HEK293 (cell line): ENCODE measurements at regions not wholly inside any gene's neighbourhood (a gene's known extent, or its start where the extent isn't known, plus 50 kb on each side); places are given as distances from the start of the nearest gene placed in this dataset.

ENCODE experiments used
- OVOL3 ChIP-seq: fragments of 450-650 bp; formaldehyde crosslinking; IDR thresholded peaks from 2 replicates; pipeline ENCODE4 v1.5.1; 2016; ENCODE audit warnings: missing biosample characterization, missing genetic modification characterization
- SP2 ChIP-seq: fragments of 450-650 bp; formaldehyde crosslinking; IDR thresholded peaks from 2 replicates; pipeline ENCODE4 v1.5.1; 2016; ENCODE audit warnings: missing biosample characterization, missing genetic modification characterization
- ZNF121 ChIP-seq: fragments of 450-650 bp; formaldehyde crosslinking; IDR thresholded peaks from 2 replicates; pipeline ENCODE4 v1.5.1; 2016; ENCODE audit warnings: missing biosample characterization, missing genetic modification characterization
- ZNF274 ChIP-seq, 2 experiments: fragments of 200-500 bp in 1 of 2; fragments of 450-650 bp in 1 of 2; sonication (Bioruptor generic) in 1 of 2; formaldehyde crosslinking in 1 of 2; IDR thresholded peaks; 2 replicates each; pipeline versions ENCODE4 v1.5.1 to v1.6.1; 2014 to 2016; ENCODE audit warnings: borderline replicate concordance in 1 of 2, inconsistent platforms in 1 of 2, low read length in 1 of 2, missing biosample characterization in 1 of 2, missing genetic modification characterization in 1 of 2
- ZNF366 ChIP-seq: fragments of 450-650 bp; formaldehyde crosslinking; conservative IDR thresholded peaks from 2 replicates; pipeline ENCODE4 v1.5.1; 2016; ENCODE audit warnings: missing biosample characterization, missing genetic modification characterization
- ZNF677 ChIP-seq: fragments of 450-650 bp; IDR thresholded peaks from 2 replicates; pipeline ENCODE4 v1.5.0; 2018; ENCODE audit warnings: missing biosample characterization, mild to moderate bottlenecking, missing genetic modification characterization, moderate library complexity
- ZNF776 ChIP-seq: fragments of 450-650 bp; formaldehyde crosslinking; IDR thresholded peaks from 2 replicates; pipeline ENCODE4 v1.5.0; 2017; ENCODE audit warnings: missing biosample characterization, missing genetic modification characterization, borderline replicate concordance
- TF ChIP-seq, protein P1 (sequence below): fragments of 450-650 bp; formaldehyde crosslinking; IDR thresholded peaks from 2 replicates; pipeline ENCODE4 v1.5.1; 2016; ENCODE audit warnings: missing biosample characterization, missing genetic modification characterization
- TF ChIP-seq, protein P2 (sequence below): fragments of 450-650 bp; IDR thresholded peaks from 2 replicates; pipeline ENCODE4 v1.5.1; 2018; ENCODE audit warnings: missing biosample characterization, mild to moderate bottlenecking, missing genetic modification characterization
- TF ChIP-seq, protein P3 (sequence below): fragments of 450-650 bp; formaldehyde crosslinking; IDR thresholded peaks from 2 replicates; pipeline ENCODE4 v1.5.1; 2016; ENCODE audit warnings: missing biosample characterization, missing genetic modification characterization
- TF ChIP-seq, protein P4 (sequence below): fragments of 450-650 bp; formaldehyde crosslinking; IDR thresholded peaks from 2 replicates; pipeline ENCODE4 v1.5.1; 2016; ENCODE audit warnings: missing biosample characterization, missing genetic modification characterization, low read depth

DNA sequence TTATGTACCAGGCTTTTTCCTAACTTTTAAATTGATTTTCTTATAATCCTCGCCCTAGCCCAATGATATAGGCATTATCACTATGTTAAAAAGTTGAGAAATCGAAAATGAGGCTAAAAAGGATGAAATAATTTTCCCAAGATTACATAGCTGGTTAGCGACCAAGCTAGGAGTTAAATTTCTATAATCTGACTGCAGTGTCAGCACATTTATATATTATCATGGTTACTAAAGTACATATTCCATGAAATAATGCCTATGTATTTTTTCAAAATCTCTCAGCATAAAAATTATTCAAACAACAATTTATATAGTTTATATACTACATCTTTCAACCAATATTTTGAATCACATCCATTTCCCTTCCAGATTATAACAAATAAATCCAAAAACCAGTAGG is 317.3 kb upstream of the TFPI start:
- no peak for TF ChIP-seq ZNF366 (tag by site-specific recombination)
- TF ChIP-seq, protein P1, sequence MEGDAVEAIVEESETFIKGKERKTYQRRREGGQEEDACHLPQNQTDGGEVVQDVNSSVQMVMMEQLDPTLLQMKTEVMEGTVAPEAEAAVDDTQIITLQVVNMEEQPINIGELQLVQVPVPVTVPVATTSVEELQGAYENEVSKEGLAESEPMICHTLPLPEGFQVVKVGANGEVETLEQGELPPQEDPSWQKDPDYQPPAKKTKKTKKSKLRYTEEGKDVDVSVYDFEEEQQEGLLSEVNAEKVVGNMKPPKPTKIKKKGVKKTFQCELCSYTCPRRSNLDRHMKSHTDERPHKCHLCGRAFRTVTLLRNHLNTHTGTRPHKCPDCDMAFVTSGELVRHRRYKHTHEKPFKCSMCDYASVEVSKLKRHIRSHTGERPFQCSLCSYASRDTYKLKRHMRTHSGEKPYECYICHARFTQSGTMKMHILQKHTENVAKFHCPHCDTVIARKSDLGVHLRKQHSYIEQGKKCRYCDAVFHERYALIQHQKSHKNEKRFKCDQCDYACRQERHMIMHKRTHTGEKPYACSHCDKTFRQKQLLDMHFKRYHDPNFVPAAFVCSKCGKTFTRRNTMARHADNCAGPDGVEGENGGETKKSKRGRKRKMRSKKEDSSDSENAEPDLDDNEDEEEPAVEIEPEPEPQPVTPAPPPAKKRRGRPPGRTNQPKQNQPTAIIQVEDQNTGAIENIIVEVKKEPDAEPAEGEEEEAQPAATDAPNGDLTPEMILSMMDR (tag by site-specific recombination) = no peak
- no peak for TF ChIP-seq OVOL3 (tag by site-specific recombination)
- no peak for TF ChIP-seq SP2 (tag by site-specific recombination)
- no peak for TF ChIP-seq ZNF677 (tag by site-specific recombination)
- TF ChIP-seq ZNF121 (tag by site-specific recombination) = no peak
- TF ChIP-seq, protein P2, sequence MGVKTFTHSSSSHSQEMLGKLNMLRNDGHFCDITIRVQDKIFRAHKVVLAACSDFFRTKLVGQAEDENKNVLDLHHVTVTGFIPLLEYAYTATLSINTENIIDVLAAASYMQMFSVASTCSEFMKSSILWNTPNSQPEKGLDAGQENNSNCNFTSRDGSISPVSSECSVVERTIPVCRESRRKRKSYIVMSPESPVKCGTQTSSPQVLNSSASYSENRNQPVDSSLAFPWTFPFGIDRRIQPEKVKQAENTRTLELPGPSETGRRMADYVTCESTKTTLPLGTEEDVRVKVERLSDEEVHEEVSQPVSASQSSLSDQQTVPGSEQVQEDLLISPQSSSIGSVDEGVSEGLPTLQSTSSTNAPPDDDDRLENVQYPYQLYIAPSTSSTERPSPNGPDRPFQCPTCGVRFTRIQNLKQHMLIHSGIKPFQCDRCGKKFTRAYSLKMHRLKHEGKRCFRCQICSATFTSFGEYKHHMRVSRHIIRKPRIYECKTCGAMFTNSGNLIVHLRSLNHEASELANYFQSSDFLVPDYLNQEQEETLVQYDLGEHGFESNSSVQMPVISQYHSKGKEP (tag by site-specific recombination) = no peak
- TF ChIP-seq, protein P3, sequence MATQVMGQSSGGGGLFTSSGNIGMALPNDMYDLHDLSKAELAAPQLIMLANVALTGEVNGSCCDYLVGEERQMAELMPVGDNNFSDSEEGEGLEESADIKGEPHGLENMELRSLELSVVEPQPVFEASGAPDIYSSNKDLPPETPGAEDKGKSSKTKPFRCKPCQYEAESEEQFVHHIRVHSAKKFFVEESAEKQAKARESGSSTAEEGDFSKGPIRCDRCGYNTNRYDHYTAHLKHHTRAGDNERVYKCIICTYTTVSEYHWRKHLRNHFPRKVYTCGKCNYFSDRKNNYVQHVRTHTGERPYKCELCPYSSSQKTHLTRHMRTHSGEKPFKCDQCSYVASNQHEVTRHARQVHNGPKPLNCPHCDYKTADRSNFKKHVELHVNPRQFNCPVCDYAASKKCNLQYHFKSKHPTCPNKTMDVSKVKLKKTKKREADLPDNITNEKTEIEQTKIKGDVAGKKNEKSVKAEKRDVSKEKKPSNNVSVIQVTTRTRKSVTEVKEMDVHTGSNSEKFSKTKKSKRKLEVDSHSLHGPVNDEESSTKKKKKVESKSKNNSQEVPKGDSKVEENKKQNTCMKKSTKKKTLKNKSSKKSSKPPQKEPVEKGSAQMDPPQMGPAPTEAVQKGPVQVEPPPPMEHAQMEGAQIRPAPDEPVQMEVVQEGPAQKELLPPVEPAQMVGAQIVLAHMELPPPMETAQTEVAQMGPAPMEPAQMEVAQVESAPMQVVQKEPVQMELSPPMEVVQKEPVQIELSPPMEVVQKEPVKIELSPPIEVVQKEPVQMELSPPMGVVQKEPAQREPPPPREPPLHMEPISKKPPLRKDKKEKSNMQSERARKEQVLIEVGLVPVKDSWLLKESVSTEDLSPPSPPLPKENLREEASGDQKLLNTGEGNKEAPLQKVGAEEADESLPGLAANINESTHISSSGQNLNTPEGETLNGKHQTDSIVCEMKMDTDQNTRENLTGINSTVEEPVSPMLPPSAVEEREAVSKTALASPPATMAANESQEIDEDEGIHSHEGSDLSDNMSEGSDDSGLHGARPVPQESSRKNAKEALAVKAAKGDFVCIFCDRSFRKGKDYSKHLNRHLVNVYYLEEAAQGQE (tag by site-specific recombination) = no peak
- TF ChIP-seq, protein P4, sequence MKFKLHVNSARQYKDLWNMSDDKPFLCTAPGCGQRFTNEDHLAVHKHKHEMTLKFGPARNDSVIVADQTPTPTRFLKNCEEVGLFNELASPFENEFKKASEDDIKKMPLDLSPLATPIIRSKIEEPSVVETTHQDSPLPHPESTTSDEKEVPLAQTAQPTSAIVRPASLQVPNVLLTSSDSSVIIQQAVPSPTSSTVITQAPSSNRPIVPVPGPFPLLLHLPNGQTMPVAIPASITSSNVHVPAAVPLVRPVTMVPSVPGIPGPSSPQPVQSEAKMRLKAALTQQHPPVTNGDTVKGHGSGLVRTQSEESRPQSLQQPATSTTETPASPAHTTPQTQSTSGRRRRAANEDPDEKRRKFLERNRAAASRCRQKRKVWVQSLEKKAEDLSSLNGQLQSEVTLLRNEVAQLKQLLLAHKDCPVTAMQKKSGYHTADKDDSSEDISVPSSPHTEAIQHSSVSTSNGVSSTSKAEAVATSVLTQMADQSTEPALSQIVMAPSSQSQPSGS (tag by site-specific recombination) = no peak
- no peak for TF ChIP-seq ZNF274 (IDR thresholded peaks at IDR 0.05; ENCODE audit: low read length)
- TF ChIP-seq ZNF274 (tag by site-specific recombination; IDR thresholded peaks at IDR 0.05; ENCODE audit: borderline replicate concordance) = no peak
- TF ChIP-seq ZNF776 = no peak
